ENCODE measurements at regions not wholly inside any gene's neighbourhood (a gene's known extent, or its start where the extent isn't known, plus 50 kb on each side); places are given as distances from the start of the nearest gene placed in this dataset.
"Not testable (repeated sequence)": the region's sequence is repeated elsewhere in the genome, so short reads cannot be mapped to it uniquely, and the experiment has no call there.

DNA sequence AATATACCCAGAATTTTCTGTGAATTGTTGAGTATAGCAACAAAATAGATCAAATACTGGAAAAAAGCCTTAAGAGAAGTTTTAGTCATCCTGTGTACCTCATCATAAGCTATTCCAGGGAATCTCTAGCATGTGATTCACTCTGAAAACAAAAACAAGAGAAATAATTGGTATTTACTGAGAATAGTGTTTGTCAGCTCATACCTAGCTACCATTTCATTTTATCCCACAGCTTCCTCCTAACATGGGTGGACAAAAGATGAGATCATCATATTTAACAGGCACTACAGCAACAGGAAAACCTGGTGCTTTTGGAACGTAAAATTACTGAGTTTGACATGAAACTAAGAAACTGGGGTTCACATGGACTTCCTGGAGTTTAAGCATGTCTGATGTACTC lies 753.5 kb upstream of the NECTIN3 start:
- no peak for DNase-seq (ENCODE audit: low read depth in 3 of 3)

DNA sequence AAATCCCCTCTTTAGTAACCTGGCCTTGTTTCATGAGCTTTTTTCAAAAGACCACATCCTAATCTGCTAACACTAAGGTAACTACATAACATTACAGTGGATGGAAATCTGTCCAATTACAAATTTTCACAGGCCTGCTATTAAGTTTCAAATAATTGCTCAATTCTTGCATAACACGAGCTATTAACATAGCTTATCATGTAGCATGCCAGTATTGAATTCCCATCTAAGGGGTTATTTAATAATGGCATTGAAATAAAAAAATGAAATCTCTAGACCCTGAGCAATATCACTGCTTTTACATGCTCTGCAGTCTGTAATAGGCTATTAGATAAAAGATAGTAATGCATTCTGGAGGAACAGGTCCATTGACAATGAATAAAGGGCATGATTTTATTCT lies 748.3 kb upstream of the NECTIN3 start:
- DNase-seq (ENCODE audit: low read depth in 3 of 3) = no peak

DNA sequence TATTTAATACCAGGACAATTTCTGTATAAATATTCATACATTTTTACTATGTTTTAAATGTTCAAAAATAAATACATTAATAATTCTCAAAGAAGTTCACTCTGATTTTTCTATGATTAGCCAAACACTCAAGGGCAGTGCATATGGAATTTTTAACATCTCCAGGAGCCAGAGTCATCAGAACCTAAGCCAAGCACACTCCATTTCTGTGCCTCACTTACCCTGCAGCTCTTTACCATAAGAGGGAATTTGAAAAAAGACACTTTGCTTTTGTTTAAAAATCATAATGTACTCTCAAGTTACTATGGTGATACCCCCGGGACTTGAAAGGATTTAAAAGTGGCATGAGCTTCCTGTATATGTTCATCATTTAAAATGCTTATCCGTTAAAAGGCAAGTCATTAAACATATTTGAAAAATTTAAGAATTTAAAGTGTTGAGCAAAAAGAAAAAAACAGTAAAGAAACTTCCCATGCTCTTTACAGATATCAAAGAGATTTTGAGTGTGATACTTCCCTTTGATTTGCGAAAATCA lies 747.4 kb upstream of the NECTIN3 start:
- DNase-seq (ENCODE audit: low read depth in 3 of 3) = no peak

DNA sequence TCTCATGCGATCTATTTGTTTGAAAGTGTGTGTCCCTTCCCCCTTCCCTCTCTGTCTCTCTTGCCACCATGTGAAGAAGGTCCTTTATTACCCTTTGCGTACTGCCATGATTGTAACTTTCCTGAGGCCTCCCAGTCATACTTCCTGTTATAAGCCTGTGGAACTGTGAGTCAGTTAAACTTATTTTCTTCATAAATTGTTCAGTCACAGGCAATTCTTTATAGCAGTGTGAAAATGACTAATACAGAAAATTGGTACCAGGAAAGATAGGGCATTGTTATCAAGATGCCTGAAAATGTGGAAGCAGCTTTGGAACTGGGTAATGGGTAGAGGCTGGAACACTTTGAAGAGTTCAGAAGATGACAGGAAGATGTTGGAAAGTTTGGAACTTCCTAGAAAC lies 743.7 kb upstream of the NECTIN3 start:
- DNase-seq (ENCODE audit: low read depth in 3 of 3) = no peak

DNA sequence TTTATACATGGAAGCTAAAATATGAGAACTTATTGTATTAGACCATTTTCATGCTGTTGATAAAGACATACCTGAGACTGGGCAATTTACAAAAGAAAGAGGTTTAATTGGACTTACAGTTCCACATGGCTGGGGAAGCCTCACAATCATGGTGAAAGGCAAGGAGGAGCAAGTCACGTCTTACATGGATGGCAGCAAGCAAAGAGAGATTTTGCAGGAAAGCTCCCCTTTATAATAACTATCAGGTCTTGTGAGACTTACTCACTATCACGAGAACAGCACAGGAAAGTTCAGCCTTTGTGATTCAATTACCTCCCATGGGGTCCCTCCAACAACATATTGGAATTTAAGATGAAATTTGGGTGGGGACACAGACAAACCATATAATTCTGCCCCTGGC lies 740.1 kb upstream of the NECTIN3 start:
- not testable (repeated sequence) for DNase-seq (ENCODE audit: low read depth in 3 of 3)

DNA sequence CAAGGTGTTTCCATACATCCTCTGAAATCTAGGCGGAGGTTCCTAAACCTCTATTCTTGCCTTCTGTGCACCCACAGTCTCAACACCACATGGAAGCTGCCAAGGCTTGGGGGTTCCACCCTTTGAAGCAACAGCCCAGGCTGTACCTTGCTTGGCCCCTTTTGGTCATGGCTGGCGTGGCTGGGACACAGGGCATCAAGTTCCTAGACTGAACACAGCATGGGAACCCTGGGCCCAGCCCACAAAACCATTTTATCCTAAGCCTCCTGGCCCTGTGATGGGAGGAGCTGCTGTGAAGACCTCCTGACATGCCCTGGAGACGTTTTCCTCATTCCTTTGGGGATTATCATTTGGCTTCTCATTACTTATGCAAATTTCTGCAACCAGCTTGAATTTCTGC lies 739.0 kb upstream of the NECTIN3 start:
- DNase-seq (ENCODE audit: low read depth in 3 of 3) = no peak

DNA sequence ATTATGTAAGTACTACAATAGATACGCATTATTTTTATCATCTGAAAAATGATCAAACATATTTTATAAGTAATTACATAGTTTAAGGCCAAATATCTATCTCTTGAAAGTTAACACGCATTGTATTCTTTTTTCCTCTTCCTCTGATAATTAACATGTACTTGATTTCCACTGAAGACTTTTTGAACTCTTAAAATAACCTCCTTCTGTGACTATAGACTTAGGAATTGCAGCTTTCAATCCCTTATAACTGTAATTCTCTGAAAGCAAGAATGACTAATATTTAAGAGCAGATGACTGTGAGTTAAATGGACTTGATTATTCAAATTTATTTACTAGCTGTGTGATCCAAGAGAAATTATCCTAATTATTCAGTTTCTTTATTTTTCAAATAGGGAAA lies 730.6 kb upstream of the NECTIN3 start:
- no peak for DNase-seq (ENCODE audit: low read depth in 3 of 3)

DNA sequence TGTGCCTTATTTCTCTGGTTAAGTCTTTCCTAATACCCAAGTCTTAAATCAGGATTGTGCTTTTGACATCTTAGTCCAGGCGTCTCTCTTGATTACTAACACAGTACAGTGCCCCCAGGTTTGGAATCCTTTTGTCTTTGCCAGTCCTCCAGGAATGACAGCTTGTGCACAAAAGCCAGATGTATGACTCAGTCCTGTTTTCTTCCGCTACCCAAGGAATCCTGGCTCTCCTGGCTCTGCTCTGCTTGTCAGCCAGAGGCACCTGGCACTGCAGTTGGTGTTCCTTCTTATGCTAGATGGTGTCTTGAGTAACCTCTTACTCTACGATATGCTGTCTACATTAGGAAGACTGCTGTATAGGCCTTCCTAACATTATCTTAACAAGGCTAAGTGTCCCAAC lies 728.2 kb upstream of the NECTIN3 start:
- no peak for DNase-seq (ENCODE audit: low read depth in 3 of 3)

DNA sequence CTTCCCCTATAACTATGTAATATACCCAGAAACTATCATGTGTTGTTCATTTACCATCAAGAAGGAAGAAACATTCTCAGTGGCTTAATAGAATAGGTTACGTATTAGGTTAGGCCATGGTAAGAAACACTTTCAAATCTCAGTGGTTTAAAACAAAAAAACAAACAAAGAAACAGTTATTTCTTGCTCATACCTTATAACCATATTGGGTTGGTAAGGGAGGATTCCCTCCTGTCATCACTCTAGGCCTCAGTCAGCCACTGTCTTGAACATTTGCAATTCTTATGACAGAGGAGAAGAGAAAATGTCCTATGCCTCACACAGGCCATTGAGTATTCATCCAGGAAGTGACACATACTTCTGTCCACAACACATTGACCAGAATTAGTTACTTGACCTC lies 727.7 kb upstream of the NECTIN3 start:
- DNase-seq (ENCODE audit: low read depth in 3 of 3) = no peak

DNA sequence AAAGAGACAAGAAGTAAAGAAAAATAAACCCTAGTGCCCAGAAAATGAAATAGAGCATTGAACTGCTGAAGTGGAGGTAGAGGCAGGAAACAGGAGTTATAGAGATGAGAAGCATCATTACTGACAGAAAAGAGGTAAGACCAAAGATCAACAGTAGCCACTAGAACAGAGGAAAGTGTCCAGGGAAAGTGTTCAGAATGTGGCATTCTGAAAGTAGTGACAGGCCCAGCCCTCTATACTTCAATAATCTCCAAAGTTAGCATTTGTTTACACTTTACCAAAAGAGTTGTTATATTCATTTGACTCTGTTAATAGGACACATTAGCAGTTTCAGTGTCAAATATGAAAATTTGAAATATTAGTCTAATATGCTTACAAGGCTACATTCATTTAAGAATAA lies 727.1 kb upstream of the NECTIN3 start:
- DNase-seq (ENCODE audit: low read depth in 3 of 3) = no peak

DNA sequence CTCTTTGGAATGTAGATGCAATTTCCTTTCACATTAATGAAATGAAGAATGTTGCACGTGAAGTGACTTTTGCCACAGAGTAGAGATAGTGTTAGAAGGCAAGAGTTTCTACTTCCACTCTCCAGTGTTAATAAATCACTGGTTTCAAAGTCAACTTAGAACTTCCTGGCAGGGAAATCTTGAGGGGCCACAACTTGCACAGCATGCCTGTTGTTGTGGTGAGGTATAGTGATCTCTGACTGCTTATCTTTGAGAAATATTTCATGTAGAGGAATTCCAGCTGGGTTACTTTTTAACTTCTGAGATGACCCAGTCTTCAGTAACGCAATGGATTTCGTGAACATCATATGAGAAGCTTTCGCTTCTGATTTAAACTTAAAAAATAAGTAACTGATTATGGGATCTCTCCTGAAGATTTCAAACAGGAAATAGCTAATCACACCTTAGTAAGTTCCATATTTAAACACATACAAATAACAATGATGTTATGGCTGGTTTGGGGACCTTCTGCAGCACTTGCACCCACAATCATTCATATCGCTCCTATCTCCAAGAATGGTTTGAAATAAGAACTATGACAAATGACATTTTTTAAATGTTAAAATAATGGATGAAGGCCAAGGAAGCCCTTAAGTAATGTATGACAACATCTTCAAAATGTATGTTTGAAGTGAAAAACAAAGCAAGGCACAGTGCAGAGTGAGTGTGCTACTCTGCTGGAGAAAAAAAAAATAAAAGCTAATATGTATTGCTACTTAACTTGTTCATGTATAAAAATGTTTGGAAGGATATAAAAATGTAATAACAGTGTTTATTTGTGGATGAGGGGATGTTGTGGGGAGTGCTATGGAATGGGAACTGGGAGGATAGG lies 726.5 kb upstream of the NECTIN3 start:
- DNase-seq (ENCODE audit: low read depth in 3 of 3) = no peak

DNA sequence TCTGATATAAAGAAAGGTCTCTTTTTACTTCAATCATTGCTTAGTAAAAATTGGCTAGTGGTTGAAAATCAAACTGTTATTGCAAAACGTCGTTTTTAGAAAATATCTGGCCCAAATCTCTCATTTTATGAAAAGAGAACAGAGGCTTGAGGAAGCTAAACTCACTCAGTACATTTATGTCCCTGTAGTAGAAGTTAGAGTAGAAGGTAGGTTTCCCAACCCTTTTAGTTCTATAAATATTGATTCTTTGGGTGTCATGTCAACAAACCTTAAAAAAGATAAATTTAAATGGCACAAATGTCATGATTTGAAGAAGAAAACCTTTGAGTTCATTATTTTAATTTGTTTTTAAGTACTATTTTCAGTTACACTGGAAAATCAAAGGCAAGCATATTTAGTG lies 722.3 kb upstream of the NECTIN3 start:
- no peak for DNase-seq (ENCODE audit: low read depth in 3 of 3)

DNA sequence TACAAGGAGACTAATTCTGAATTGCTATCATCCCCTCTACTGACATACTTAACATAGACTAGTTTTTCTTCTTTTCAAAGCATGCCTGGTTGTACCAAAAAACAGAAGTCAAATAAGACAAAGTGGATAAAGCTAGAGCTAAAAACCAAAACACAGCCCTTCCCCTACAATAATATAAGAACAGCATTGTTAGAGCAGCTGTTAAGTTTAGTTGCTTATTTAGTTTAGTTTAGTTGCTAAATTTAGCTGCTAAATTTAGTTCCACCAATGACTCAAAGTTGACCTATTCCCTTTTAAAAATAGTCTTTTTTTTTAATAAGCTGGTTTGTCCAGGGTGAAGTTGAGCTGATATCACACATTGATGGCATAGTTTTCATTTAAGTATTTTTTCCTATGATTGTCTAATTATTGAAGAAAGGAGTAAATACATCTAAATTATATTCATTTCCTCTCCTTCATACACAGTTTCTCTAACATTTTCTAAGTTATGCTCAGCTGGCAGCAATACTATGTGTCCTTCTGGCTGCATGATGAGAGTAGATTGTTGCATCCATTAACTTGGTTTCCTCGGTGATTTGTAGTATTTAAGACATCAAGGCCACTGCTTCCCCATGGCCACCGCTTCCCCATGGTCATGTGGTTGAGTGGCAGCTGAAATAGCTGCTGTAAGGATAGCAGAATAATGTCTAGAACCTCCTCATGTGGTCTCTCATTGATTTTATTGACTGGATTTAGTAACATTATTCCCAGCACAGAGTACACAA lies 718.6 kb upstream of the NECTIN3 start:
- DNase-seq (ENCODE audit: low read depth in 3 of 3) = no peak

DNA sequence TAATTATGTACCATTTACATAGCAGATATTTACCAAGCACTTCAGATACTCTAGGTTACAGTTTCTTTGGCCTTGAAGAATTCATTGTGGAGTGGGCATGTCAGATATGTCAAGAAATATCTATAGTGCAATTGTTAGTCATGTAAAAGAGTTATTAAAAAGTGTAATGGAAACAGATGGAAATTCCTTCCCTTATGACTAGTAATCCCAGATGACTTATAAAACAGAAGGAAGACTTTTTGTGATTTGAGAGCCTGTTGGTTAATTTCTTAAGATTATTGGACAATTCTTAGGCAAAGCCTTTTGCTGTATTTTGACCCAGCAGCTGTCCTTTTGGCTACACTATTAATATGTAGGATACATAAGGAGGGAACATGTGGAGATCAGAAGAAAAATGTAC lies 708.9 kb upstream of the NECTIN3 start:
- no peak for DNase-seq (ENCODE audit: low read depth in 3 of 3)

DNA sequence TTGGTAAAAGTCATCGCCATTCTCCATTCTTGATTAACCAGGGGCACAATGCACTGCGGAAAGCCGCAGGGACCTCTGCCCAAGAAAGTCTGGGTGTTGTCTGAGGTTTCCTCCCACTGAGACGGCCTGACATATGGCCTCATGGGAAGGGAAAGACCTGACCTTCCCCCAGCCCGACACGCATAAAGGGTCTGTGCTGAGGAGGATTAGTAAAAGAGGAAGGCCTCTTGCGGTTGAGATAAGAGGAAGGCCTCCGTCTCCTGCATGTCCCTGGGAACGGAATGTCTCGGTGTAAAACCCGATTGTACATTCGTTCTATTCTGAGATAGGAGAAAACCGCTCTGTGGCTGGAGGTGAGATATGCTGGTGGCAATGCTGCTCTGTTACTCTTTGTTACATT lies 704.3 kb upstream of the NECTIN3 start:
- not testable (repeated sequence) for DNase-seq (ENCODE audit: low read depth in 3 of 3)

DNA sequence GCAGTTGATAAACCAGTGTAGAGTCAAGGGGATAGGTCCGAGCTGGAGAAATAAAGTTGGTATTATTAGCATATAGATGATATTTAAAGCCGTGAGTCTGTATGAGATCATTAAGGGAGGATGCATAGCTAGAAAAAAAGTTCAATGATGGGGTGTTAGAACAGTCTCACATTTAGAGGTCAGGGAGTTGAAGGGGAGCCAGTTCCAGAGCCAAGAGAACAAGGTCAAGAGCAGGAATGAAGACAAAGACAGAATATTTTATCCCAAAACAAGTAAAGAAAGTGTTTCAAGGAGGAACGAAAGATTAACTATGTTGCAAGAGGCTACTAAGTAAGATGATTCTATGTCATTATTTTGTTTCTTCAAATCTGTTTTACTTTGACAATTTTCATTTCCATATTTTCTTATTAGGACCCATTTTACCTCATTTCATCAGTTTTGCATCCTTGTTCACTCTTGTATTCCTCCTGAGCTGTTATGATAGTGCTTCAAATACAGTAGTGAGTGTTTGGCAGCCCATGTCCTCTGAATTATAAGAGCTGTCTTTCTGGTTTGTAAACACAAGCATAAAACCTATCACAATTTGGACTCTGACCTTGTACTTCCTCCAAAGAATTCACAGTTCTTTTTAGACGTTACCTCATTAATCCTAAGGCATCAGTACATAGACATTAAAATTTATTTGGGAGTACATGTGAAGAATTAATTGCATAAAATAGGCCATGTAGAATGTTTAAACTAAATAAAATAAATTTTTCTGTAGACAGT lies 695.7 kb upstream of the NECTIN3 start:
- no peak for DNase-seq (ENCODE audit: low read depth in 3 of 3)

DNA sequence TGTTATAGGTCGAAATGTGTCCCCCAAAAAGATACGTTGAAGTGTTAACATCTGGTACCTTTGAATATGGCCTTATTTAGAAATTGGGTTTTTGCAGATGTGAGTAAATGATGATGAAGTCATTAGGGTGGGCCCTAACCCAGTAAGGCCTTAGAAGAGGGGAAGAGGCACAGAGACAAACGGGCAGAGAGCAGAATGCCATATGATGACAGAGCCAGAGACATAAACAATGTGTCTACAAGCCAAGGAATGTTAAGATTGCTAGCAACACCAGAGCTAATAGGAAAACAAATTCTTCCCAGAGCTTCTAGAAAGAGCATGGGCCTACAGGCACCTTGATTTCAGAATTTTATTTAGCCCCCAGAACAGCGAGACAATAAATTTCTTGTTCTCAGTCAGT lies 693.1 kb upstream of the NECTIN3 start:
- no peak for DNase-seq (ENCODE audit: low read depth in 3 of 3)

DNA sequence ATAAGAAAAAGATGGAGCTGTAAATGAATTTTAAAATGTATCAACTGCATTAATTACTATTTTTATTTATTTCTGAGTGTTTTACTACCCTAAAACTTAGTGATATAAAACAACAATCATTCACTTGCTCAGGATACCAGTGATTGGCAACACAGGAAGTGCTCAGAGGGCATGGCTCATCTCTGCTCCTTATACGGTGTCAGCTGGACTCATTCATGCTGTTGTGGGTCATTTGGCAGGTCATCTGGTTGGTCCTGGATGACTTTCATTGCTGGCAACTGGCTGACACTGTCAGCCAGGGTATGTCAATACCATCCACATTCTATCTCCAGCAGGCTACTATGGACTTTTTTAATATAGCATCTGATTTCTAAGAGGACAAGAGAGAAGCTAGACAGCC lies 689.6 kb upstream of the NECTIN3 start:
- no peak for DNase-seq (ENCODE audit: low read depth in 3 of 3)

DNA sequence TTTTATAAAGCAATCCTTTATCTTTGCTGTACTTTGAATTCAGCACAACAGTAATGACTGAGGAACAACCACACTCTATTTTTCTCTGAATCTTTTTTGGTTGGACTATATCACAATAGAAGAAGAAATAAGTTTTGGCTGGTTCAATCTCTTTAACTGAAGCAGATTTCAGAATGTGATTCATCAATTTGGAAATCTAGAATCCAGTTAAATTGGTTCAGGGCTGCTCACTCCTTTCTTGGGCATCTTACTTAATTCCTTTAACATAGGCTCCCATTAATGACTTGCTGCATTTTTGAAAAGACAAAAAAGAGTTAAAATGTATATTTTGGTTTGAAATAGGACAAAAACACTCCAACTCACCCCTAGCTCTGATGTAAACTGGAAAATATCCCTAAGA lies 688.3 kb upstream of the NECTIN3 start:
- DNase-seq (ENCODE audit: low read depth in 3 of 3) = no peak

DNA sequence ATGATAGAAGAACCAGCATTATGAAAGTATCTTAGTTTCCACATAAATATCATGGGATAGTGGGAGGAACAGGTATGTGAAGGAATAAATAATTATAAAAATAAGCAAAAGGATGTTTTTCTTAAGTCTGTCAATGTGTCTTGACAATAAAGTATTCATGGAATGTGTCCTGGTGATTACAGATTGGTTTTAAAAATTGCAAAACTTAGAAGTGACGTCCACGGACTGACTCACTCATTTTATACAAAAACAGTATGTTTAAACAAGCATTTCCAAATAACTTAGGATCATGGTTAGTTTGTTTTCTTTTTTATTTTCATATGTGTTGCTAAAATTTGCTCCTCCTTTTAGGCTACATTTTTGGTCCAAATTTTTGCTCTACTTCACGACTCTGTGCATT lies 687.0 kb upstream of the NECTIN3 start:
- DNase-seq (ENCODE audit: low read depth in 3 of 3) = no peak

DNA sequence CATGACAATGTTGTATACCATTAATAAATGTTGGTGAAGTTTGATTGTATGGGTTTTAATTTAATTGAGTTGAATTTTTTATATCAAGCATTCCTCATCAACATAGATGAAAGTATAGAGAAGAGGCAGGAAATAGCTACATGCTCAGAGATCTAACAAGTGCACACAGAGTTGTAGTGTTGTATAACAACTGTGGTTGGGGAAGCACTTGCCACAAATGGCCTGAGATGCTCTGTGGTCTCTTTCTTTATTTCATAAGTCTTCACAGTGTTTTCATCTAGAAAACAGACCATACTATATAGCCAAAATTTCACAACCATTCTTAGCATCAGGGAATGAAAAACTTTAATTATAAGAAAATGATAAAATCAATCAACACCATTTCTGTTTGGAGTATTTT lies 682.6 kb upstream of the NECTIN3 start:
- DNase-seq (ENCODE audit: low read depth in 3 of 3) = no peak

DNA sequence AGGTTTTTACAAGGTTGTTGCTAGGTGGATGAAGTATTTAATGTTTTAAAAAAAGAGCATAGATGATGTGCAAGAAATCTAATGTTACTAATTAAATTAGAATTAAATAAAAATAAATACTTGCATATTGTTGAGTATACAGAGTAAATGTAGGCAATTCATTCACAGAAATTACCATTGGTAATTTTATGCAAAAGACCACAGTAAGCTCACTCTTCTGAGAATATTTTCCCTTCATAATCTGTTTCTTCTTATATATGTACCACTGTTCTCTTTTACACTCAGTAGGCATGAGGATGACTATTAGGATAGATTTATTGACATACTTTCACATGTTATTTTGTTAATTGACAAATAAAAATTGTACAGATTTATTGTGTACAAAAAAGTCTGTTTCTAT lies 681.2 kb upstream of the NECTIN3 start:
- no peak for DNase-seq (ENCODE audit: low read depth in 3 of 3)
